RKO (cell line): ENCODE measurements at regions not wholly inside any gene's neighbourhood (a gene's known extent, or its start where the extent isn't known, plus 50 kb on each side); places are given as distances from the start of the nearest gene placed in this dataset.

Experiments
- DNase-seq: peaks from one replicate; pipeline ENCODE4 v3.0.0-alpha.2; 2016; ENCODE audit warnings: low spot score

- DNase-seq, result no peak
Observed at GRCh38 chr14:104291123-104292000, 153.0 kb downstream of the KIF26A start.

DNA sequence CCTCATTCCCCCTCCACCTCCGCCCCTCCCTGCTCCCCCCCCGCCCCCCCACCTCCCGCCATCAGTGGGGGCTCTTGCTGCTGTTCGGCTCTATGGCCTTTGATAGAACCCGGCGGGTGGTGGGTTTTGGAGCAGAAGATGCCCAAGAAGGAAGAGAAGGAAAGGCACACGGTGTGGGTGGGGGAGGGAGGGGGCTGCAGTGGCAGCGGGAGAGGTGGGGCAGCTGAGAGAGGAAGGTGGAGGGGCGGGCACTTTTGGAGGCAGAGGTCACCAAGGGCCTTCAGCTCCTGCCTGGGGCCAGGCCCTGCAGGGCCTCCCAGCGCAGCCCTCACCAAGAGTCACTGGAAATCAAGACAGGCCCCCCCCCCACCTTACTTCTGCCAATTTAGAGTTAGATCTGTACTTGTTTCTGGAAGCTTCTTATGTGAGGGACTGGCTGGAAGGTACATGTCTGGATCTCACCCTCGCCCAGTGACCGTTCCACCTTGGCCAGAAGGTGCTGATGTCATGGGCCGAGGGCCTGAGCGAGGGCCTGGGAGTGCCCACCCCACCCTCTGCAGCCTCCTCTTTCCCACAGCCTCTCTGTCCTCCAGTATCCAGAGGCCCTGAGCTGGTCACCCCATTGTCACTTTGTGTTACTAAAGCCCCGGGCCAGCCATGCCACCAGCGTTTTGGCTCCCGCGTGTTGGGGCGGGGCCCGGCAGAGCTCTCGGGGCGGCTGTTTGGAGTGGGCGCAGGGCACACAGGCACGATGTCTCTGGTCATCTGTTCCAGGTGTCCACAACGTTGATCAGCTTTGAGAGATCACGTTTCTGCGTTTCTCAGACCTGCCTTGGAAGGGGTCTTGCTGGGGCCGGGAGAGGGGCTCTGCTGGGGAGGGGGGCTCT lies 153.9 kb downstream of the KIF26A start:
- DNase-seq, result no peak

- no peak for DNase-seq
Observed at GRCh38 chr14:104293231-104293841, 154.9 kb downstream of the KIF26A start.

DNA sequence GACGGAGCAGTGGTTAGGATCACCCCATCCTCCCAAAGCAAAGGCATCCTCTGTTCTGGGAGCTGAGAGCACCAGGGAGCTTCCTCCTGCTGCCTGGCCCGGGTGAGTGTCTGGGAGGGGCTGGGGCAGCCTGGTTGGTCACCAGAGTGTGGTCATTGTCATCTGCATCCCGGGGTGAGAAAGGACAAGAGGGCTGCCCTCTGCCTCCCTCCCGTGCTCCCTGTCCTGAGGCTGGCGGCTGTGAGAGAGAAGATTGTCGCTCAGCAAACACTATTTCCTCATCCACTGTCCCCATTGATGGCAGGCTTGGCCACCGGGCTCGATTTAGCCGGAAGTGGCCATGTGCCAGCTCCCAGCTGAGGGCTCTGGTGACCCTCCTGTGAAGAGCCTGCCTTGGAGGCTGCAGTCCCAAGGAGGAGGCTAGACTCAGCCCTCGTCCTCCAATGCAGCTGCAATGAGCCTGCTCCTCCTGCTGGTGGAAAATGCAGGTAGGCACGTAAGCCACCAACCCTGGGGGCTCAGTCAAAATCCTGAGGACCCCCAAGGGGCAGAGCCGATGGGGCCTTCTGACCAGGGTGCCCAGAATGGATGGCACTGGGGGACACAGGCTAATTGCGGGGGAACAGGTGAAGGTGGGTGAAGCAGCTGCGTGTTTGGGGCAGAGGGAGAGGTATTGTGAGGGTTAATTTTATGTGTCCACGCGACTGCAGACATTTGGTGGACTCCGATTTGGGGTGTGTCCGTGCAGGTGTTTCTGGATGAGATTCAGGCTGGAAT lies 155.7 kb downstream of the KIF26A start:
- no peak for DNase-seq

DNA sequence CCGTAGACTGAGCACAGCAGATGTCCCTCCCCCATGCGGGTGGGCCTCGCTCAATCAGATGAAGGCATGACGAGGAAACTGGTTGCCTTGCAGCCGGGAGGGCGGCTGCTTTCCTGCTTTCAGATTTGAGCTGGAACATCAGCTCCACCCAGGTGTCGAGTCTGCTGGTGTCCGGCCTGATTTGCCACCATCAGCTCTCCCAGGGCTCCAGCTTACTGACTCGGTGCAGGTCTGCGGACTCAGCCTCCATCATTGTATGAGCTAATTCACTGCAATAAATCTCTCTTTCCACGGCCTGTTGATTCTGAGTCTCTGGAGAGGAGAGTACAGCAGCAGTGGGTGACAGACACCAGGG lies 156.2 kb downstream of the KIF26A start:
- no peak for DNase-seq

DNA sequence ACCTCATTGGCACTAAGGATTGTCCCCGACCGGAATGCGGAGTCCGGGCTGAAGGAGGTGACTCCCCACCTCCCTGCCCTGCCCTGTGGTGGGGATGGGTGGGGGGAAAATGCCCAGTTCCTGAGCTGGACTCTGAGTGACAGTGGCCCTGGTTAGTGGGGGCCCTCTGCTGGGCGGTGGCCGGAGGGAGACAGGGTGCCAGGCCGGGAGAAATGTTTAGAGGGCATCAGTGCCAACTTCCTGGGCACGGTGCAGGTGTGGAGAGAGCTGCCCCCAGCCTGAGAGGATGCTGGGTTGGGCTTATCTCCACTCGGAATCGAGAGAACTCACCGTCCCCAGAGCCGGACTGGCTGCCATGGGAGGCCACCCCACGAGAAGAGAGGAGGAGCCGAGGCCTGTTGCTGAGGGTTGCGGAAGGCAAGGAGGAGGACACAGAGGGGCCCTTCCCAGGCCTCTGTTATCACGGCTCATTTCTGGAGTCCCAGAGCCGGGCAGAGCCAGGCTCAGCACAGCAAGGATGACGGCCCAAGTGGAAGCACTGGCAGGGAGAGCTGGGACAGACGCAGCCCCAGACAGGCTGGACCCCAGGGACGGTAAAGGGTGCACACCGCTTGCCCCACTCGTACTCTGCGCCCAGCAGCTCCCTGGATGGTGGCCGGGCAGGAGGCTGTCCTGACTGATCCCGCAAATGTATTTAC lies 156.7 kb downstream of the KIF26A start:
- no peak for DNase-seq

DNA sequence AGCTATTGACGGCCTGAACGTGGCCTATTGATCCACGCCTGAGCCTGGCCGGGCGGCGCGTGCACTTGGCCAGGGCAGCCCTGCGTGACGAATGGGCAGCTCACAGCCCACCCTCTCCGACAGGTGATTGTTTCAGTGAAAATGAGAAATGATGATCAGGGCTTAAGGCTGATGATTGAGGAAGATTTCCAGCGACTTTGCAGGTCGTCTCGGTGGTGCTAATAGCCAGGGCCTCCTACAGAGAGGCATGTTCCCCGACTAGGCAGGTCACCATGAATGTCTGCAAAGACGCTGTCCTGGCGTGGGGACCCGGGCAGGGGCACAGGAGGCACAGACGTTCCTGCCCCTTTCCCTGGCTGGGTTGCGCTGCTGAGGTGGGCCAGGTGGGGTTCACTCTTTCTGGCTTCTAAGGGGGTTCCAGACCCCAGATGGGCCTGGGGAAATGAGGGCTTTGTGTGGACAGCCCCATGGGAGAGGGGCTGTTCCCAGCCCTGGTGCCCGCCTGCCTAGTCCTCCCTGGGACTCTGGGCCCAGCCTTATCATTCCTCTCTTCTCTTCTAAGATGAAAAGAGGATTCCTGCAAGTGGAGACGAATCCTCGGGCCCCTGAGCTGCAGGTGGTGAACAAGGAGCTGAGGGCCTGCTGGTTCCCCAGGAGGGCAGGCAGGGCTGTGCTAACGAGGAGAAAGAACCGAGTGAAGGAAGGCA lies 157.4 kb downstream of the KIF26A start:
- no peak for DNase-seq

DNA sequence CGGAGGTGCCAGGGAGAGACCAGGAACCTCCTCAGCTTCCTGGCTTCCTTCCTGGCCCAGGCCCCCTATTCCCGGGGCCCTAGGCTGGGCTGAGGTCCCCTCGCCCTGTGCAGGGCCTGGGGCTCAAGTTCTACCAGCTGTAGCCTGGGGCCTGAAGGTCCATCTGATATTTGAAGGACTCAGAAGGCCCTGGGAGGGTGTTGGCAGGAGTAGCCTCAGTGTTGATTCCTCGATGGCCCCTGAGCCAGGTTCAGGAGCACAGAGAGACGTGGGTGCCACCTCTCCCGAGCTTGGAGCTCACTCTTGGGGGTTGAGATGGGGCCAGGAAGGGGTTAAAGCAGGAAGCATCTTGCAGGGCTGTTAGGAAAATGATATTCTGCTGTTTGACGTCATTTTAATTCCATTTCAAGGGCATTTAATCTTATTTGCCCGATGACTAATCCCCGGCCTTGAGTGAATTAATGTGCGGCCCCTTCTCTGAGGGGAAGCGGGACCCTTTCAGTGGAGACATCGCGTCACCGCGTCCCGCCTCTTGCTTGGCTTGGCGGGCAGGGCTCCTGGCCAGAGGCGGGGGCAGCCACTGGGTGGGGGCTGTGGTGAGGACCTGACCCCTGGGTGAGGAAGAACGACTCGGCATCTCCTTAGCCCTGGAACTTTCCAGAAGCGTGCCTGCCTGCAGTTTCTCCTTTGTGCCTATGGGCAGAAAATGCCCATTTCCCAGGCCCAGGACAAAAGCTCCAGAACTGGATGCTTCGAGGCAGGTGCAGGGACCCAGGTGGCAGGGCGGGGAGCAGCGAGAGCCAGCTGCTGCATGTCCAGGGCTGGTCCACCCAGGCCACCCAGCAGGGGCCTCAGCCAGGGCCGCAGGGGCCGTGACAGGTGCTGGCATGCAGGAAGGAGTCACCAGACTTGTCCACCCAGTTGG lies 158.3 kb downstream of the KIF26A start:
- no peak for DNase-seq

- DNase-seq, result no peak
Observed at GRCh38 chr14:104297313-104297704, 158.9 kb downstream of the KIF26A start.

- no peak for DNase-seq
Observed at GRCh38 chr14:104297721-104298401, 159.5 kb downstream of the KIF26A start.

- no peak for DNase-seq
Observed at GRCh38 chr14:104298458-104298857, 160.1 kb downstream of the KIF26A start.

DNA sequence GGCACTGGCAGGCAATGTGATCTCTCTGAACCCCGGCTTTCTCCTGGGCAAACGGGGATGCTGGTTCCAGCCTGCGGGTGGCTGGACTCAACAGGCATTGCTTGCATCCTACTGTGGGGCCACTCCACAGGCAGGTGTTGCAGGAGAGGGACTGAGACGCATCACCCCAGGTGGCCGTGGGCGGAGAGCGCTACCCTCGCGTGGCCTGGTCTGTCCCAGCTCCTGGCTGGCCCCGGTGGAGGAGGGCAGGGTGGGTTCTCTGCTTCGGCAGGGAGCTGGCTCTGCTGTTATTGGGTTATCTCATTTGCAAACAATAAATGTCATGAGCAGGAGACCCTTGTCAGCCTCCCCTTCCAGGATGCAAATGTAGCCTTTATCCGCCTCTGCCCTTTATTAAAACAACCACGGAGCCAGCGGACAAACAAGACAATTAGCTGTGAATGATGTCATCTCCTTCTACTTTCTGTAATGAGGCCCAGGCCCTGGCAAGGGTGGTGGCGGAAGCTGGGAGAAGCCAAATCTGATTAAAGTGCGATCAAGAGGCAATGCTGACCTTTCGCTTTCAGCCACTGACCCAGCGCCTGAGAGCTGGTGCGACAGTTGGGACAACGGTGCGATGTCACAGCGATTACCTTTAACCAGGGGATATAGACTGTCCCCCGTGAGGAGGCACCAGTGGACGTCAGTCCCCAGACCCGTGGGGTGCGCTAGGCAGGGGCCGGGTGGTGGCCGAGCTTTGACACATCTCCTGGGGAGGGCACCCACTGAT lies 161.8 kb downstream of the KIF26A start:
- no peak for DNase-seq

- no peak for DNase-seq
Observed at GRCh38 chr14:104301731-104302460, 163.5 kb downstream of the KIF26A start.

- DNase-seq, result no peak
Observed at GRCh38 chr14:104302794-104303405, 164.5 kb downstream of the KIF26A start.

DNA sequence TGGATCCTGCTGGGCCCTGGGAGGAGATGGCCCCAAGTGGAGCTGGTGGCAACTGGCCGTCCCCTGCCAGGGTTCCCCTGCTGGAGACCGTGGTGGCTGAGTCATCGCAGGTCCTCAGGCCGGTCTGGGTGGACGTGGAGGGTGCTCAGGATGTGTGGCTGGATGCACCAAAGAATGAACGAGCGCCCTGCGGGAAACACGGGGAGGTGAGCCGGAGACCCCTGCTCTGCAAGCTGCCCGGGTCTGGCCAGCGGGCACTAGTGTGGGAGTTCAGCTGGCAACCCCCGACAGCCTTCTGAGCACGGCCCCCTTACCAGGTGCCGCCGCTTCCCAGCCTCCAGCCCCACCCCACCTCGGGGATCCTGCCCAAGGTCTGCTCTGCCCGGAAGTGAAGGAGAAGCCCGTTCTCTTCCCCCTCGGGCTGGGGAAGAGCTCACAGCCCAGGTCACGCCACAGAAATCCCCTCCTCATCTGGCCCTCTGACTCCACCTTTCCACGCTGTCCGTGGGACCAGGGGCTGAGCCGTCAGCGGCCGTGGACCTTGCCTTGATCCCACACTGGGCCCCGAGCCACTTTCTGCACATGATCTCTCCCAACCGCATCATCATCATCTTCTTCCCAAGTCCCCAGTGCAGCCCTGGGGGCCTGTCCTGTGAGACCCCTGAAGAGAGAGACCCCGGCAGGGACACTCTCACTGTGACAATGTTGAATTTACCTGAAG lies 165.5 kb downstream of the KIF26A start:
- no peak for DNase-seq
